HepG2 (cell line): ENCODE measurements at regions not wholly inside any gene's neighbourhood (a gene's known extent, or its start where the extent isn't known, plus 50 kb on each side); places are given as distances from the start of the nearest gene placed in this dataset.

ENCODE experiments used
- BRD4 ChIP-seq: sonication (generic); formaldehyde crosslinking; IDR thresholded peaks from 2 replicates; pipeline ENCODE4 v1.4.0; 2020; ENCODE audit warnings: missing genetic modification reagents
- CTCF ChIP-seq: sonication (generic); formaldehyde crosslinking; IDR thresholded peaks from 2 replicates; pipeline ENCODE4 v1.5.0; 2020; ENCODE audit warnings: mild to moderate bottlenecking, missing genetic modification reagents, moderate library complexity
- HCFC1 ChIP-seq: fragments of 150-350 bp; IDR thresholded peaks from 2 replicates; pipeline ENCODE4 v1.6.1; 2014; ENCODE audit warnings: low read depth, low read length
- JDP2 ChIP-seq: sonication (generic); formaldehyde crosslinking; IDR thresholded peaks from 2 replicates; pipeline ENCODE4 v1.8.1; 2022; ENCODE audit warnings: missing genetic modification reagents, borderline replicate concordance
- NCOA1 ChIP-seq: sonication (generic); formaldehyde crosslinking; IDR thresholded peaks from 2 replicates; pipeline ENCODE4 v1.9.0; 2021; ENCODE audit warnings: missing genetic modification reagents
- NR2F6 ChIP-seq, 2 experiments: IDR thresholded peaks; 2 replicates each; pipeline ENCODE4 v1.6.1; 2016; ENCODE audit warnings: antibody characterized with exemption in 1 of 2, mild to moderate bottlenecking in 1 of 2
- PHF8 ChIP-seq: sonication (generic); formaldehyde crosslinking; IDR thresholded peaks from 2 replicates; pipeline ENCODE4 v1.5.0; 2020; ENCODE audit warnings: missing genetic modification reagents
- ZNF143 ChIP-seq: sonication (generic); formaldehyde crosslinking; IDR thresholded peaks from 2 replicates; pipeline ENCODE4 v1.4.0; 2020; ENCODE audit warnings: missing genetic modification reagents
- ZNF280B ChIP-seq: sonication (generic); formaldehyde crosslinking; IDR thresholded peaks from 2 replicates; pipeline ENCODE4 v1.5.0; 2020; ENCODE audit warnings: missing genetic modification reagents, mild to moderate bottlenecking, borderline replicate concordance
- ZNF446 ChIP-seq: sonication (generic); formaldehyde crosslinking; IDR thresholded peaks from 2 replicates; pipeline ENCODE4 v1.5.0; 2020; ENCODE audit warnings: mild to moderate bottlenecking, missing genetic modification reagents
- TF ChIP-seq, protein P1 (sequence below): sonication (generic); formaldehyde crosslinking; IDR thresholded peaks from 2 replicates; pipeline ENCODE4 v1.5.1; 2020; ENCODE audit warnings: mild to moderate bottlenecking, missing genetic modification reagents

- TF ChIP-seq NR2F6 (IDR thresholded peaks at IDR 0.05) (no peak), NR2F6 (CRISPR knock-in tag; IDR thresholded peaks at IDR 0.05) (no peak), ZNF143 (CRISPR knock-in tag) (no peak), NCOA1 (CRISPR knock-in tag) (no peak), HCFC1 (no peak), PHF8 (CRISPR knock-in tag) (no peak), CTCF (no peak), ZNF446 (CRISPR knock-in tag) (no peak), JDP2 (no peak), BRD4 (CRISPR knock-in tag) (no peak), ZNF280B (CRISPR knock-in tag) (no peak)
- TF ChIP-seq, protein P1, sequence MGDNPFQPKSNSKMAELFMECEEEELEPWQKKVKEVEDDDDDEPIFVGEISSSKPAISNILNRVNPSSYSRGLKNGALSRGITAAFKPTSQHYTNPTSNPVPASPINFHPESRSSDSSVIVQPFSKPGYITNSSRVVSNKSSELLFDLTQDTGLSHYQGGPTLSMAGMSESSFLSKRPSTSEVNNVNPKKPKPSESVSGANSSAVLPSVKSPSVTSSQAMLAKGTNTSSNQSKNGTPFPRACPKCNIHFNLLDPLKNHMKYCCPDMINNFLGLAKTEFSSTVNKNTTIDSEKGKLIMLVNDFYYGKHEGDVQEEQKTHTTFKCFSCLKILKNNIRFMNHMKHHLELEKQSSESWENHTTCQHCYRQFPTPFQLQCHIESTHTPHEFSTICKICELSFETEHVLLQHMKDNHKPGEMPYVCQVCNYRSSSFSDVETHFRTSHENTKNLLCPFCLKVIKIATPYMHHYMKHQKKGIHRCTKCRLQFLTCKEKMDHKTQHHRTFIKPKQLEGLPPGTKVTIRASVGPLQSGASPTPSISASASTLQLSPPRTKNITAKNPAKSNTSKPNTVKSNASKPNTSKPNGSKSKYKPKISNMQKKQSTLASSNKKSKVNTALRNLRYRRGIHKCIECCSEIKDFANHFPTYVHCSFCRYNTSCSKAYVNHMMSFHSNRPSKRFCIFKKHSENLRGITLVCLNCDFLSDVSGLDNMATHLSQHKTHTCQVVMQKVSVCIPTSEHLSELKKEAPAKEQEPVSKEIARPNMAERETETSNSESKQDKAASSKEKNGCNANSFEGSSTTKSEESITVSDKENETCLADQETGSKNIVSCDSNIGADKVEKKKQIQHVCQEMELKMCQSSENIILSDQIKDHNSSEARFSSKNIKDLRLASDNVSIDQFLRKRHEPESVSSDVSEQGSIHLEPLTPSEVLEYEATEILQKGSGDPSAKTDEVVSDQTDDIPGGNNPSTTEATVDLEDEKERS, result no peak
These were observed 186.3 kb upstream of the EGFLAM start for GRCh38 chr5:38071831-38072694.
